Gastrocnemius medialis (tissue), 4 donors: ENCODE measurements at regions not wholly inside any gene's neighbourhood (a gene's known extent, or its start where the extent isn't known, plus 50 kb on each side); places are given as distances from the start of the nearest gene placed in this dataset.

Experiments
- CTCF ChIP-seq, 5 experiments: fragments of 450-650 bp in 3 of 5; fragments of 200-600 bp in 2 of 5; sonication (generic) in 2 of 5; IDR thresholded peaks in 4 of 5; conservative IDR thresholded peaks in 1 of 5; 1 replicate in 4 of 5; 2 replicates in 1 of 5; pipeline ENCODE4 v1.5.1; 2016 to 2019; ENCODE audit warnings: antibody characterized with exemption in 5 of 5, mild to moderate bottlenecking in 3 of 5, moderate library complexity in 3 of 5
- POLR2A ChIP-seq, 2 donors: fragments of 450-650 bp; IDR thresholded peaks; one replicate each; pipeline ENCODE4 v1.6.1; 2017; ENCODE audit warnings: antibody characterized with exemption in 2 of 2, mild to moderate bottlenecking in 2 of 2, moderate library complexity in 2 of 2

- TF ChIP-seq CTCF (IDR thresholded peaks at IDR 0.05 in 4 of 5, conservative IDR thresholded peaks at IDR 0.05 in 1 of 5) (no peak), POLR2A (IDR thresholded peaks at IDR 0.05) (no peak)
These were observed 685.4 kb downstream of the PLA2G4A start for GRCh38 chr1:187514110-187514509.
